Activated CD8-positive, alpha-beta T cell treated with anti-CD3 and anti-CD28 coated beads, Interleukin-2, amount 10 ng/mL, durations not matched to agents 7 days and 5 days (primary cell): ENCODE measurements at regions not wholly inside any gene's neighbourhood (a gene's known extent, or its start where the extent isn't known, plus 50 kb on each side); places are given as distances from the start of the nearest gene placed in this dataset.

Source experiments
- ATAC-seq: fragments of 150-1000 bp; cut with Tn5 transposase; one replicate; pipeline ENCODE4 v1.10.0; 2021; ENCODE audit warnings: moderate library complexity
- CTCF ChIA-PET: fragments of 350-600 bp; sonication (Branson Sonifier 250); formaldehyde crosslinking; loops from one replicate; lab custom pipeline; 2021; ENCODE audit warnings: antibody characterized with exemption; lab: Charles Lee
- POLR2A ChIA-PET: fragments of 350-600 bp; sonication (Branson Sonifier 250); formaldehyde crosslinking; loops from one replicate; lab custom pipeline; 2021; ENCODE audit warnings: antibody characterized with exemption; lab: Charles Lee
- DNase-seq: peaks from one replicate; pipeline ENCODE4 v3.0.0-alpha.2; 2020
- H3K27ac Mint-ChIP-seq: one replicate; pipeline ENCODE4 v1.8.0; 2021; ENCODE audit warnings: mild to moderate bottlenecking, mixed read lengths
- H3K27me3 Mint-ChIP-seq: one replicate; pipeline ENCODE4 v1.8.0; 2021; ENCODE audit warnings: low read depth, mixed read lengths
- H3K36me3 Mint-ChIP-seq: one replicate; pipeline ENCODE4 v1.8.0; 2021; ENCODE audit warnings: low read depth, mixed read lengths
- H3K4me1 Mint-ChIP-seq: one replicate; pipeline ENCODE4 v1.8.0; 2021; ENCODE audit warnings: low read depth, mixed read lengths
- H3K4me3 Mint-ChIP-seq: one replicate; pipeline ENCODE4 v1.8.0; 2021; ENCODE audit warnings: mild to moderate bottlenecking, mixed read lengths
- H3K9me3 Mint-ChIP-seq: one replicate; pipeline ENCODE4 v1.8.0; 2022; ENCODE audit warnings: mixed read lengths; ENCODE audit not compliant: insufficient read depth

DNA sequence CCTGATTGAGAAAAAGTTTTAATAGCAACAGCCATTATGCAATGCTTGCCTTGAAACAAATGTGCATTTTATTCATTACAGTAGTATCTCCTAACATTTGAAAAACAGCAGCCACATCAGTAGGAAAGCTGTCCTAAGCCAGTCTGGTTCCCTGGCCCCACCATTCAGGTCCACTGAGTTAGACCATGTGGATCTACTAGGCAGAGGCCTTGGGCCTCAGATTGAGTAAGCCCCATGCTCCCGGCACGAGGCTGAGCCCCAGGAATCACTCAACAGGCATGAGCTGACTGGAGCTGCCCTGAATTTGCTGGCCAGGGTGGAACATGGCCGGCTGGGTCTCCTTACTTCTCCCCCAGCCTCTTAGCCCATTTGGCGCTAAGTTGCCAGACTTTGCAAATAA, 103.4 kb downstream of the ZFP36L2 start:
- ChIA-PET POLR2A (interaction anchor here (23.3 kb wide), 1 partner anchor 100 kb away, joined by 622 read pairs; the partner anchor contains the start of gene ZFP36L2), CTCF (interaction anchor here (22.0 kb wide), 1 partner anchor 99 kb away, joined by 666 read pairs; the partner anchor contains the start of gene ZFP36L2)
- ATAC-seq = no peak
- Mint-ChIP-seq H3K27me3 (no peaks in the 10 kb centered on the region), H3K27ac (no peak overlapping the region), H3K9me3 (peaks cover 13% of the 10 kb centered on the region), H3K4me3 (no peak overlapping the region), H3K4me1 (peaks cover 38% of the 10 kb centered on the region), H3K36me3 (peaks cover 25% of the 10 kb centered on the region)
- DNase-seq = no peak

DNA sequence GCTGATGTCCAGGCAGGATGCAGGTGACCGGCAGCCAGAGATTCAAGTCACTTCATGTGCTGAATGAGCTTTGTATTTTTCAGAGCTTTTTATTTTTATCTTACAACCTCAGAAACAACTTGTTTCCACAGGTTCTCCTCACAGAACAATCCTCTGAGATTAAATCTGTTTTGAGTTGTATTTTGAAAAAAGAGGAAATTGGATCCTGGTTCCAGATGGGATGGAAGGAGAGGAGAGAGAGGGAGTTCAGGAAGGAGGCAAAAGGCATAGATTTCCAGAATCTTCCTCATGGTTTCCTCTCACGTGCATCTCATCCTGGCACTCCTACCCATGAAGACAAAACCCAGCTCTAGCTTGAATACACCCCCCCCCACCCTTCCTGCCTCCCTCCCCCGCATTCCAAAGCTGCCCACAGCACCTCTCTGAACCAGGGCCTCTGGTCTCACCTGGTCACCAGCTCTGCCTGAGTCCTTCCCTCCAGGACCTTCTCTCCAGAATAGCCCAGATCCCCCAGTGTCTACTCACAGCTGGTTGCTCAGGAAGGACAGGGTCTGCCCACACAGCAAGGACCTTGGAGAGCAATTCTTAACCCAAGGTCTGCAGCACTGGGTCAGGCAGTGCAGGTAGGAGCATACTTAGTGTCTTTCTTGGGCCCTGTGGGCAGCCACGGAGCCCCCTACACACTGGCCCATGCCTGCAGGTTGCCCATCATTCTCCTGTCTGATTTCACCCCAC, 104.7 kb downstream of the ZFP36L2 start:
- no peak for DNase-seq
- POLR2A ChIA-PET = interaction anchor here (0.6 to 23.3 kb wide), 3 partner anchors 10 to 315 kb away, joined by 3 to 622 read pairs (median 3); partner anchors contain the start of gene ZFP36L2
- H3K27ac Mint-ChIP-seq = no peak overlapping the region
- peaks cover 17% of the 10 kb centered on the region for H3K36me3 Mint-ChIP-seq
- no peak for ATAC-seq
- H3K27me3 Mint-ChIP-seq = no peaks in the 10 kb centered on the region
- peaks cover 28% of the 10 kb centered on the region for H3K4me1 Mint-ChIP-seq
- CTCF ChIA-PET = interaction anchor here (0.8 to 22.0 kb wide), 2 partner anchors 101 to 363 kb away, joined by 3 to 666 read pairs; partner anchors contain the start of gene ZFP36L2
- no peak overlapping the region for H3K4me3 Mint-ChIP-seq
- peaks cover 17% of the 10 kb centered on the region for H3K9me3 Mint-ChIP-seq

GRCh38 chr2:43119303-43119702, 107.1 kb downstream of the ZFP36L2 start:
- Mint-ChIP-seq H3K9me3 (peaks cover 17% of the 10 kb centered on the region), H3K27me3 (no peaks in the 10 kb centered on the region), H3K36me3 (peaks cover 19% of the 10 kb centered on the region), H3K4me3 (no peak overlapping the region), H3K4me1 (peaks cover 6% of the 10 kb centered on the region), H3K27ac (no peak overlapping the region)
- DNase-seq (no peak), ATAC-seq (no peak)
- ChIA-PET CTCF (no interaction called here), POLR2A (no interaction called here)

DNA sequence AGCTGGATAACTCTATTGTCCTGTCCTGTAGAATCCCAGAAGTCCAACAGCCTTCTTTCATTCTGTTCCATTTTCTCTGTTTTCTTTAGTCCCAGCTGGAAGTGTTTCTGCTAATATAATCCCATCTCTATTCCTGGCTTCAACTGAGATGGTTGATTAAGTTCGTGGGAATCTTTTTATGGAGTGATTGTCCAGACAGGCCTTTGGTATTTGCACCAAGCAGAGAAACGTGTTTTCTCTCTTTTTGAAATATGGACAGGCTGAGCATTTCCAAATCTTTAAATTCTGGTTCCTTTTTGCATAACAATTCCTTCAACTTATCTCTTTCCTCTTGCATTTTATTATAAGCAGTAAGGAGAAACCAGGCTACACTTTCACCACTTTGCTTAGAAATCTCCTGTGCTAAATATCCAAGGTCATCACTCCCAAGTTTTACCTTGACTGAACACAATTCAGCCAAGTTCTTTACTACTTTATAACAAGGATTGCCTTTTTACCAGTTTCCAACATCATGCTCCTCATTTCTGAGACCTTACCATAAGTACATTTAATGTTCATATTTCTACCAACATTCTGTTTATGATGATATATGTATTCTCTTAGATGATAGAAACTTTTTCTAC, 108.8 kb downstream of the ZFP36L2 start:
- DNase-seq = no peak
- CTCF ChIA-PET = interaction anchor here (1.5 kb wide), 1 partner anchor 9 kb away, joined by 5 read pairs; no protein-coding TSS in a partner anchor
- H3K36me3 Mint-ChIP-seq = peaks cover 19% of the 10 kb centered on the region
- H3K27me3 Mint-ChIP-seq = no peaks in the 10 kb centered on the region
- POLR2A ChIA-PET = no interaction called here
- no peaks in the 10 kb centered on the region for H3K4me1 Mint-ChIP-seq
- no peak for ATAC-seq
- H3K4me3 Mint-ChIP-seq = no peak overlapping the region
- H3K9me3 Mint-ChIP-seq = peaks cover 17% of the 10 kb centered on the region
- no peak overlapping the region for H3K27ac Mint-ChIP-seq

- ATAC-seq (no peak), DNase-seq (no peak)
- Mint-ChIP-seq H3K4me3 (no peak overlapping the region), H3K27me3 (no peaks in the 10 kb centered on the region), H3K4me1 (no peaks in the 10 kb centered on the region), H3K9me3 (peaks cover 17% of the 10 kb centered on the region), H3K27ac (no peak overlapping the region), H3K36me3 (peaks cover 19% of the 10 kb centered on the region)
- POLR2A ChIA-PET = no interaction called here
- CTCF ChIA-PET = interaction anchor here (1.5 to 1.7 kb wide), 2 partner anchors 10 to 112 kb away, joined by 5 read pairs; no protein-coding TSS in a partner anchor
Measured at GRCh38 chr2:43116988-43117387, 109.4 kb downstream of the ZFP36L2 start.

DNA sequence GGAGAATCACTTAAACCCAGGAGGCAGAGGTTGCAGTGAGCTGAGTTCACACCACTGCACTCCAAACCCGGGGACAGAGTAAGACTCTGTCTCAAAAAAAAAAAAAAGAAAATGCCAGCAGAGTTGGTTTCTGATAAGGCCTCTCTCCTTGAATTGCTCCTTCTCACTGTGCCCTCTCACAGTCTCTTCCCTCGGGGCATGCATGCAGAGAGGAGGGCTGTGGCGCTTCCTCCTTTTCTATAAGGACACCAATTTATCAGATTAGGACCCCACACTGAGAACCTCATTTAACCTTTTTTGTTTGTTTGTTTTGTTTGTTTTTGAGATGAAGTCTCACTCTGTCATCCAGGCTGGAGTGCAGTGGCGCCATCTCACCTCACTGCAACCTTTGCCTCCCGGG, 110.5 kb downstream of the ZFP36L2 start:
- POLR2A ChIA-PET = interaction anchor here (0.6 kb wide), 1 partner anchor 108 kb away, joined by 3 read pairs; no protein-coding TSS in a partner anchor
- Mint-ChIP-seq H3K27me3 (no peaks in the 10 kb centered on the region), H3K36me3 (peaks cover 19% of the 10 kb centered on the region), H3K4me3 (no peak overlapping the region), H3K4me1 (no peaks in the 10 kb centered on the region), H3K9me3 (peaks cover 17% of the 10 kb centered on the region), H3K27ac (no peak overlapping the region)
- ATAC-seq (no peak), DNase-seq (no peak)
- CTCF ChIA-PET = interaction anchor here (1.7 kb wide), 2 partner anchors 11 to 113 kb away, joined by 5 to 6 read pairs; no protein-coding TSS in a partner anchor

GRCh38 chr2:43114210-43114609, 112.2 kb downstream of the ZFP36L2 start:
- Mint-ChIP-seq H3K4me1 (no peaks in the 10 kb centered on the region), H3K27me3 (no peaks in the 10 kb centered on the region), H3K36me3 (peaks cover 11% of the 10 kb centered on the region), H3K9me3 (peaks cover 11% of the 10 kb centered on the region), H3K27ac (no peak overlapping the region), H3K4me3 (no peak overlapping the region)
- CTCF ChIA-PET = interaction anchor here (1.3 to 1.7 kb wide), 2 partner anchors 13 to 115 kb away, joined by 3 to 6 read pairs; no protein-coding TSS in a partner anchor
- no peak for DNase-seq
- POLR2A ChIA-PET = no interaction called here
- no peak for ATAC-seq

DNA sequence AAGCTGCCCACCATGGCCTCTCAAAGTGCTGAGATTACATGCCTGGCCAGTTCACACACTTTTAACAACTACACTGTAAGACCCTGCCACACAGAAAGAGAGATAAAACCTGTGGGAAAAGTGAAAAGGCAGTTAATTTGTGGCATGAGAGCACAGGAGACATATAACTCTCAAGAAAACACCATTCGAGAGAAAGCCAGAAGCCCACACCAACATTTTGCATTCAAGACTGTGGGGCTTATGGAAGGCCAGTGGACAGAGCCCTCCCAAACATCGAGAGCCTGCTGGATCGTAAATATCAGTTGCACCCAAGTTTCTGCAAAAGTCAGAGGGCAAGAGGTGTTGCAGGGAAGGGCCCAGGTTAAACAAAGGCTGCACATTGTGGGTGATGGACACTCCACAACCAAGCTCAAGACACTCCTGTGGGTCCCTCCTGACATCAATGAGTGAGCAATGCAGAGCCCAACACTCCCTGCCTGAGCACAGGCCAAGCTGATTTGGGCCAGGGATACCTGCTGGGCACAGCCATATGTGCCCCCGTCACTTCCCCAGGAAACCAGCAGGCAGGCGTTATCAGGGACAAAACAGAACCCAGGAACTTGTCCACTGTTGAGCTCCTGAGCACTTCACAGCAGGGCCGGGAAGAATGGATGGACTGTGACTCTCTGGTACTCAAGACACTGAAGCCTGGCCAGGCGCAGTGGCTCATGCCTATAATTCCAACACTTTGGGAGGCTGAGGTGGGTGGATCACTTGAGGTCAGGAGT, 114.4 kb downstream of the ZFP36L2 start:
- peaks cover 8% of the 10 kb centered on the region for H3K36me3 Mint-ChIP-seq
- ChIA-PET CTCF (interaction anchor here (1.6 kb wide), 1 partner anchor 9 kb away, joined by 4 read pairs; no protein-coding TSS in a partner anchor), POLR2A (interaction anchor here (0.7 kb wide), 1 partner anchor 524 kb away, joined by 3 read pairs; no protein-coding TSS in a partner anchor)
- no peak overlapping the region for H3K27ac Mint-ChIP-seq
- no peaks in the 10 kb centered on the region for H3K4me1 Mint-ChIP-seq
- H3K9me3 Mint-ChIP-seq = no peaks in the 10 kb centered on the region
- ATAC-seq = no peak
- H3K27me3 Mint-ChIP-seq = no peaks in the 10 kb centered on the region
- DNase-seq = no peak
- H3K4me3 Mint-ChIP-seq = no peak overlapping the region

- no peak for DNase-seq
- H3K27ac Mint-ChIP-seq = no peak overlapping the region
- ChIA-PET POLR2A (no interaction called here), CTCF (no interaction called here)
- no peaks in the 10 kb centered on the region for H3K9me3 Mint-ChIP-seq
- H3K27me3 Mint-ChIP-seq = no peaks in the 10 kb centered on the region
- peaks cover 5% of the 10 kb centered on the region for H3K4me1 Mint-ChIP-seq
- H3K4me3 Mint-ChIP-seq = no peak overlapping the region
- H3K36me3 Mint-ChIP-seq = peaks cover 14% of the 10 kb centered on the region
- ATAC-seq = no peak
Measured at GRCh38 chr2:43110442-43110871, 115.9 kb downstream of the ZFP36L2 start.

- ChIA-PET CTCF (interaction anchor here (1.2 kb wide), 1 partner anchor 375 kb away, joined by 4 read pairs; no protein-coding TSS in a partner anchor), POLR2A (no interaction called here)
- no peaks in the 10 kb centered on the region for H3K27me3 Mint-ChIP-seq
- no peak overlapping the region for H3K27ac Mint-ChIP-seq
- H3K4me1 Mint-ChIP-seq = peaks cover 5% of the 10 kb centered on the region
- H3K9me3 Mint-ChIP-seq = no peaks in the 10 kb centered on the region
- H3K4me3 Mint-ChIP-seq = no peak overlapping the region
- no peak for DNase-seq
- ATAC-seq = no peak
- peaks cover 12% of the 10 kb centered on the region for H3K36me3 Mint-ChIP-seq
Measured at GRCh38 chr2:43109261-43109743, 117.1 kb downstream of the ZFP36L2 start.

GRCh38 chr2:43107679-43108078, 118.7 kb downstream of the ZFP36L2 start:
- Mint-ChIP-seq H3K4me3 (no peak overlapping the region), H3K9me3 (no peaks in the 10 kb centered on the region), H3K4me1 (peaks cover 5% of the 10 kb centered on the region), H3K27ac (no peak overlapping the region), H3K27me3 (no peaks in the 10 kb centered on the region), H3K36me3 (peaks cover 14% of the 10 kb centered on the region)
- CTCF ChIA-PET = no interaction called here
- no peak for DNase-seq
- no peak for ATAC-seq
- POLR2A ChIA-PET = no interaction called here
